D341Med (cell line): ENCODE measurements at regions not wholly inside any gene's neighbourhood (a gene's known extent, or its start where the extent isn't known, plus 50 kb on each side); places are given as distances from the start of the nearest gene placed in this dataset.
"Not testable (repeated sequence)": the region's sequence is repeated elsewhere in the genome, so short reads cannot be mapped to it uniquely, and the experiment has no call there.

Experiments used
- DNase-seq: peaks from one replicate; pipeline ENCODE4 v3.0.0; 2012; ENCODE audit warnings: low spot score

DNA sequence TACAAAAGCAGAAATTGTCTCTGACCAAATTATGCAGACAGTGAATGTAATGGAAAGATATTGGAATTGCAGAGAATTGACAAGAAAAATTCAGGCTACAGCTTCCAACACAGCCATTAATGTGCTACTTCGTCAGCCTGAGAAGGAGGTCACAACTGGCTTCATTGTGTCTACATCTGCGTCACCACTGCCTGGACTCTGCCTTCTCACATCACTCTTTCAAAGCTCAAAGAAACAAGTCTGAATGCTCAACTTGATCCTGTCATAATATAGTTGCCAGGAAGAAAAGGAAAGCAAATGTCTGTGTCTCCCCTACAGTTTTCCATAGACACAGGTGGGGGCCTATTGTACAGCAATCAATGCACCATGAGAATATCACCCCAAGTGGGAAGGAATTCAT, 806.5 kb upstream of the CDH10 start:
- DNase-seq, result no peak

DNA sequence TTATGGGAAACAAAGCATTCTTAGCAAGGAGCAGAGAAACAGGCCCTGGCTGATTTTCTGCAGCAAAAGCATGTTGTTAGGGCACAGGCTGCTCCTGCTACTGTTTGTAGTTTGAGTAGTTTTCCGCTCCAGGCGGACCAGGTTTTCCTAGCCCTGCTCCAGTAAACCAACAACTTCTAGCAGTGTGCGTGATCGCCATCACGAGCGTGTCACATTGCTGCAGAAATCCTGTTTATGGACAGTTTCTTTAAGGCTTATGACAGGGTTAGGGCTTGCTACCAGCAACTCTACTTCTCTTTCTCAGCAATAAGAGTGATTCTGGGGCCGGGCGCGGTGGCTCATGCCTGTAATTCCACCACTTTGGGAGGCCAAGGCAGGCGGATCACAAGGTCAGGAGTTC, 803.9 kb upstream of the CDH10 start:
- DNase-seq, result no peak

DNA sequence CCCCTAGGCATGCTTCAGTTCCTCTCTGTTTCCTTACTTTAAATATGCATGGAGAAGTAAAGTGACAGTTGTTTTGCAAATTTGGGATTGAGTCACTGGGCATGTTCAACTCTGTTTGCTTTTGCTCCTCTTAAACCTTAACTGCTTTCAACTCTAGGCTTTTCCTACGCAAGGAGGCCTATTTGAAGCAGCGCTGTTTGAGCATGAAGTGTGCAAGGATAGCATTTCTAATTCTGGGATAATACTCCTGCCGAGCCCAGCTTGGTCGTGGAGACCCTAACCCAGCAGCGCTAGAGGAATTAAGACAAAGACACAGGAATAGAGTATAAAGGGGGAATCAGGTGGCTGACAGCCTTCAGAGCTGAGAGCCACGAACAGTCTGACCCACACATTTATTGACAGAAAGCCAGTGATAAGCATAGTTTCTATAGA, 803.4 kb upstream of the CDH10 start:
- DNase-seq, result no peak

DNA sequence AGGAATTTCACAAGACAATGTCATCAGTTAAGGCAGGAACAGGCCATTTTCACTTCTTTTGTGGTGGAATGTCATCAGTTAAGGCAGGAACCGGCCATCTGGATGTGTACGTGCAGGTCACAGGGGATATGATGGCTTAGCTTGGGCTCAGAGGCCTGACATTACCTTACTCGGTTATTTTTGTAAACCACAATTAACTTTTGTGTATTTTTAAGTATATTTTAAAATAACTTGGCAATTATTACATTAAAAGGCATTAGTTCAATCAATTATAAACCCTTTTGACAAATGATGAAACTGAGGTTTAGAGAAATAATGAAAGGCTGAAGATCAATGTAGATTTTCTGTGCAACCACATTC, 801.3 kb upstream of the CDH10 start:
- not testable (repeated sequence) for DNase-seq

DNA sequence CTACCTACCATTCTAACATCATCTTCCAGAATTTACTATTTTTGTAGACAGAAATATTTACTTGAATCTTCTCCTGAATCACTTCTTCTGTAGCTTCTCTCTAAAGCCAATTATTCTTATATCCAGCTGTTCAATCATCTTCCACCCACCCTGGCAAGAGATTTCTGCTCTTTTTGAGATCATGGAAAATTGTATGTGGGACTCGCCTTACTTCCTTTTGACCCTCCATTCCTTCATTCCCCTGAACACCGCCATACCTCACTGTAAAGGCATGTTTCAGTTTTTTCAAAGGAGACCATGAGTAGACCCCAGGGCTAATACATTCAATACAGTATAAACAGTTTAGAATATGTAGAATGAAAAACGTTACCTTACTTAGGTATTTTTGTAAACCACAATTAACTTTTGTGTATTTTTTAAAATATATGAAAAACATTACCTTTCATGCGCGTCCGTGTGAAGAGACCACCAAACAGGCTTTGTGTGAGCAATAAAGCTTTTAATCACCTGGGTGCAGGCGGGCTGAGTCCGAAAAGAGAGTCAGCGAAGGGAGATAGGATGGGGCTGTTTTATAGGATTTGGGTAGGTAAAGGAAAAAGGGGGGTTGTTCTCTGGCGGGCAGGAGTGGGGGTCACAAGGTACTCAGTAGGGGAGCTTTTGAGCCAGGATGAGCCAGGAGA, 800.7 kb upstream of the CDH10 start:
- DNase-seq, result not testable (repeated sequence)

DNA sequence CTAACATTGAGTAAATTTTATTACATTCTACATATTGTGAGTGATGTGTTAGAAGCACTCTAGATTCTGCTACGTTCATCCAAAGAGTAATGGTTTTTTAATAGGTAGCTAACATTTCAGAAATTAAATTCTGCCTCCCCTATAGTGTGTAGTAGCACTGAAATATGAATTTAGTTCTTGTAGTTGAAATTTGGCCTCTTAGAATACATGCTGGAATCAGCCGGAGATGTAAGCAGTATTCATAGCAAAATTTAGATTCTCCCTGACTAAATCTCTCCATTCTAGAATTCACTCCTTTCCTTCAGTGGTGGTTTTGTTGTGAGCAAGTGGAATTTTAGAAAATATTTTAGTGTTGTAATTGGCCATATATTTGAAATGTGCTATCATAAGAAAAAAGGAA, 799.9 kb upstream of the CDH10 start:
- DNase-seq, result no peak

- DNase-seq, result no peak
Measured at GRCh38 chr5:25441810-25442209, 797.0 kb upstream of the CDH10 start.

- no peak for DNase-seq
Measured at GRCh38 chr5:25439025-25439424, 794.2 kb upstream of the CDH10 start.

DNA sequence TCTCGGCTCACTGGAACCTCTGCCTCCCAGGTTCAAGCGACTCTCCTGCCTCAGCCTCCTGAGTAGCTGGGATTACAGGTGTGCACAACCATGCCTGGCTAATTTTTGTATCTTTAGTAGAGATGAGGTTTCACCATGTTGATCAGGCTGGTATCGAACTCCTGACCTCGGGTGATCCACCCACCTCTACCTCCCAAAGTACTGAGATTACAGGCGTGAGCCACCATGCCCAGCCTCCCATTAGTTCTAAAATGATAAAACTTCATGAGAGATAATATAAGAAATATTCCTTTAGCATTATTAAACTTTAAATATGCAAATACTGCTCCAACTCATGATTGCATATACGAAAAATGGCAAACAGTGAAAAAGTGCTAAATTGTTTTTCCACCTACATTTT, 793.6 kb upstream of the CDH10 start:
- DNase-seq, result not testable (repeated sequence)

- no peak for DNase-seq
Measured at GRCh38 chr5:25436452-25436851, 791.7 kb upstream of the CDH10 start.

DNA sequence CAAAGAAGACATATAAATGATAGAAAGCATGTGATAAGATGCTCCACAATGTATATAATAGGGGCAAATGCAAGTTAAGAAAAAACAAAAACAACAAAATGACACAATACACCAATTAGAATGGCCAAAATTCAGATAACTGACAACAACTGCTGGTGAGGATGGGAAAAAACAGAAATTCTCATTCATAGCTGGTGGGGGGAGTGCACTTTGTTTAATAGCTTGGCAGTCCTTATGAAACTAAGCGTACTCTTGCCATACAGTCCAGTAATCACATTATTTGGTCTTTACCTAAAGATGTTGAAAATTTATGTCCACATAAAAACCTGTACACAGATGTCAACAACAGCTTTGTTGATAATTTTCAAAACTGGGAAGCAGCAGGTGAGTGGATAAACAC, 791.1 kb upstream of the CDH10 start:
- no peak for DNase-seq

DNA sequence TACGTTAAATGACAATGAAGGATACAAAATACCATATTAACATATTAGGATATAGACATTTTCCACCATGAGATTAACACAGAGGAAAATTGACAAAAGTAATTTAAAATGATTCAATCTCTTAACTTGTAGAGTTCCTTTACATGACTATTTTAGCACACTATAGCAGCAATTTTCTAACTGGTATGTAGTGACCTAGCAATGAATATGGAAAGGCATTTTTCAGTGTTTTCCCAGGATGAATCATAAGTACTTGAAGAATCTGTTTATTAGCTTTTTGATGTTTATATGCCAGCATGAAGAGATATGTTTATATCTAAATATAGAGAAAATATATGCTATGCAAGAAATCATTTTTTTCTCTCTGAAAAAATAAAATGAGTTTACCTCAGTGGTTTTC, 782.5 kb upstream of the CDH10 start:
- no peak for DNase-seq

DNA sequence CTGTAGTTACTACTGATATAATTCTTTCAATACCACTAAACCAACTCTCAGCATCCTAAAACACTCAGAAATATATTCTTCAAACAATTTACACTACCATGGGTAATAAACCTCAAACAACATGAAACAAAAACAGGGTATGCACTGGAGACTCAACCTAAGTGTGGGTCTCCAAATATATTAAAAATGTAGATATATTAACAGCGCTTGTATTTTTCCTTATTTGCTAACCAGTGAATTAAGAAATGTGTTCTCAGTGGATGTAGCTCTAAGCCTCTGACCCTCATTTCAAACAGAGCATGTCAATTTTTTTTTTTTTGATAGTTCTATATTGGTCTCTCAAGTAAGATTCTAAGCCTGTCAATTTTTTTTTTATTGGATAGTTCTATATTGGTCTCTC, 778.5 kb upstream of the CDH10 start:
- no peak for DNase-seq

DNA sequence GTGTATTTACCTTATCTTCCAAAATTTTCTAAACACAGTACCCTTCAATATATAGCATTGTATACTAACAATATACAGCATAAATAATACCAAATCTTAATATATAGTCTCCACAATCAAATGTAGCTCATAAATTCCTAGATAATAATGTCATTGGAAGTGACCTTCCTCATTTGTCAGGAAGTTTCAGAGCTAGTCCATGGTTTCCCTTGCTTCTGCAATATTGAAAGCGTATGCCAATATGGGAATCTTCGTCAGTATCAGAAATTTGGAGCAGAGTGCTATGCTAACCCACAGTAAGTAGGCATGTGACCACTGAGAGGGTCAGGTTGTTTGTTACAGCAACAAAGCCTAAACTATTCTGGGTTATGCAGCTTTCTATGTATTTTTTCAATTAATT, 774.9 kb upstream of the CDH10 start:
- no peak for DNase-seq

GRCh38 chr5:25418978-25419377, 774.2 kb upstream of the CDH10 start:
- no peak for DNase-seq

- DNase-seq, result no peak
Measured at GRCh38 chr5:25418319-25418859, 773.6 kb upstream of the CDH10 start.

- no peak for DNase-seq
Measured at GRCh38 chr5:25416960-25417359, 772.2 kb upstream of the CDH10 start.

DNA sequence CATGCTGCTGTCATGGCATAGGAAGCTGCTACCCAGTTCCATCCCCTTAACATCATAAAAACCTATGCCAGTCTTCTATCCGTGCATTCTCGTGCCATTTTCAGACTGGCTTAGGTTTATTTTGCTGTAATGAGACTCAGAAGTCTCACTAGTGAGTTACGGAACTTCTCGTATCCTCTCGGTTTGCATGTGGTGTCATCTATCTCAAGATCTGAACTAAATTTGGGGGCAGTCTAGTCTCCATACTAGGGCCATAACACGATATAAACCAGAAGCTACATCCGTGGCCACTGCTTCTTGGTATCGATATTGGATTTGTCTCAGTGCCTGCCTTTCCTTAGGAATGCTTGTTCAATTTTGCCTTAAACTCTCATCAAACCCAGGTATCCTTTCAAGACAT, 771.2 kb upstream of the CDH10 start:
- no peak for DNase-seq

- no peak for DNase-seq
Measured at GRCh38 chr5:25414742-25415141, 770.0 kb upstream of the CDH10 start.

DNA sequence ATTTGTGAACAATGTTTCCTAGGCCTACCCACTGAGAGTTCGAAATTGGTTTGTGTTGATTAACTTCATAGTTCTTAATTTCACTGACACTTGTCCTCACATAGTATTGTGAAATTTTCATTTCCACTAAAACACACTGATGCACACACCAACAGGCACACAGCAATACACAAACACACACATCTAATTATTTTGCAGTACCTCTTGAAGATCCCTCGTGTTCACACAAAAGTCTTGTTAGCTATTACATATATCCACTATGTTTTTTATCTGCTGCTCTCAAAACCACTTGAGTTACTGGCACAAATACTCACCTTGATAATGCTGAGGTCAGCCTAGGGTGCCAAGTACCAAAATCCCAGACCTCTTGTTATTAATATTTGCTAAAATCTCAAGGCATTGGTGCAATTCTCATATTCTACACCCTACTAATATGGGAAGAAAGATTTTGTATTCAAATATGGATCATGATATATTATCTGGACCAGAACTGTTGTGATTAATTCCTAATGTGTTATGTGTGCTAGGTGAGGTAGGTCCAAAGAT, 767.4 kb upstream of the CDH10 start:
- no peak for DNase-seq

GRCh38 chr5:25407365-25407764, 762.6 kb upstream of the CDH10 start:
- DNase-seq, result not testable (repeated sequence)

DNA sequence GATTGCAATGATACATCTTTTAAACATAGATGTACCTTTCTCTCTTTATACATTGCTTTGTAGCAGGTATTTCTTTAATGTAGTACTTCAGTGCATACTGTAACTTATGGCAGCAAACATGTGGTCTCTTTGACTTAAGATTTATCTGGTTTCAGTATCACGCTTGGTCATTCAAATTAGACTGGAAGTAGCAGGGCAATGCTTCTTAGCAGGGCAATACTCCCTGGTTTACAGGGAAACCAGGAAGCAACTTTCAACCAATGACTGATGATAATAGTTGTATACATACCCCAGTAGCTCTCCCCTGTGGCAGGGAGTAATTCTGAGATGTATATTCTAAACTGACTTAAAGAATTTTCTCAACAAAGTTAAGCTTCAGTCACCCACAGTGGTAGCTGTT, 761.1 kb upstream of the CDH10 start:
- DNase-seq, result no peak

- no peak for DNase-seq
Measured at GRCh38 chr5:25399878-25400480, 755.2 kb upstream of the CDH10 start.

DNA sequence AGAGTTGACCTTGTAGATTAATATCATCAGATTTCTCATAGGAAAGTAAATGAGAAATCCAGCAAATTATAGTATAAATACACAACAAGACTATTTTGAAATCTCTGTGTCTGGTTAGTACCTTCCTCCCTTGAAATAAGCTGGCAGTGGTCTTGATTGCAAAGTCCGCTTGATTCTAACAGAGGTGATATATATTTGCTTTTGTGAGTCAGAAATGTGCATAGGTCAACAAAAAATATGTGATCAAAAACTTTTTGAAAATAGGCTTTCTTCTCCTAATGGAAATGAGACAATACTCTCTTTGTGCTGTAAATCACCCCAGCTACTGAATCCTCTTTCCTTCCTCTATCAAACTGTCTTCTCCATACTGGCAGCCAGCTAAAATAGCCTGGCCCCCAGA, 749.2 kb upstream of the CDH10 start:
- DNase-seq, result no peak
